HG03439 (cell line): ENCODE measurements at regions not wholly inside any gene's neighbourhood (a gene's known extent, or its start where the extent isn't known, plus 50 kb on each side); places are given as distances from the start of the nearest gene placed in this dataset.

Experiments used
- ATAC-seq: cut with Tn5 transposase; IDR thresholded peaks from one replicate; pipeline ENCODE4 v1.9.1; 2021; ENCODE audit warnings: mild to moderate bottlenecking, moderate library complexity; ENCODE audit not compliant: unreplicated experiment

GRCh38 chr5:32984851-32985610 is 273.9 kb downstream of the NPR3 start:
- ATAC-seq, result no peak

GRCh38 chr5:32989815-32990214 is 278.7 kb downstream of the NPR3 start:
- no peak for ATAC-seq

- ATAC-seq, result no peak
These were observed 279.7 kb downstream of the NPR3 start for GRCh38 chr5:32990593-32991420.

DNA sequence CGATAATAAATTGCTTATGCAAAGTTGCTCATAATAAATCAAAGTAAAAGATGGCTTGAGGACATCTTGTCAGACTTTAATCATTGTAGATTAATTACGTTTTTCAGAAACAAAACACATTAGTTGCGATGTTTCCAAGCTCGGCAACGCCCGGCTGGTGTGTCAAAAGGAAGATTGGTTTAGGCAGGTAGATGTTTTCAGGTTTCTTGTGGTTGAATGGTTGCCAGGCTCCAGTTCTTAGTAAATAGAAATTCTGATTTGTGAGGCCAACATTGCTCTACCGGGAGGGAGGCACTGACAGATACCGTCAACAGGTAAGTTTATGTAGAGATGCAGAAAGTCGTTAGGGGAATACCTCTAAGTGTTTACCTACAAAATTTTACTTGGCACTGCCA is 280.3 kb downstream of the NPR3 start:
- ATAC-seq, result no peak

DNA sequence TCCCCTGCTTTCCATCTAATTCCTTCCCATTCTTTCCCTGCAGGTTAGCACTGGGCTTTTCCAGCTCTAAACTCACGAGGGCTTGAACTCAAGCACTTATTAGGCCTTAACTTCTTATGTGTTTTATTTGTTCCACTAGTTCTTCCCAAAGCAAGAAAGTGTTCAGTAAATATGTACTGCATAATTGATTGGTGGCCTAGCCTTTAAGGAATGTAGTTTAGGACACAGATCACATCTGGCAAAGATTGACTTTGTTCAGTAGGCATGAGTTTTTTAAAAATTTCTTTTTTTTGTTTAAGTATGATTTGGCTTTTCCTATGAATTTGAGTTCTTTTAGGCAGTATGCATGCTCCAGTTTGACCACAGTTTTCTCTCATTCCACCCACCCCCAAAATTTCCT is 285.2 kb downstream of the NPR3 start:
- no peak for ATAC-seq

GRCh38 chr5:33008751-33009418 is 297.8 kb downstream of the NPR3 start:
- ATAC-seq, result no peak

DNA sequence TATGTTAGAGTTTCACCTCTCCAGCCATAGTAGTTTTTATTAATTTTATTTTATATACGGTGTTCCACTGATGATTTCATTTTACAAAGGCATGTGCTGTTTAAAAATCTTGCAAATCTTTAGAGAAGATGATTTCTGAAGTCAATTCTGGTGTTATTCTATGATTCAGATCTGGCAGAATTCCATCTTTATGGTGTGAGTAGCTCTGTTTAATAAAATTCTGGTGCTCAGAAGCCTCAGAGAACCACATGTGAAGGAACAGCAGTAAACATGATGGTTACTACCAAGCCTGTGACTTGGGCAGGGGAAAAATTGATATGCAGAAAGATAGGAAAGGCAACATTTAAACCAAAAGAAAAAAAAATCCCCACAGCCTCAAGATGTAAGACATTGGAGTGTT is 299.7 kb downstream of the NPR3 start:
- ATAC-seq, result no peak

- no peak for ATAC-seq
These were observed 300.7 kb downstream of the NPR3 start for GRCh38 chr5:33011801-33012200.

DNA sequence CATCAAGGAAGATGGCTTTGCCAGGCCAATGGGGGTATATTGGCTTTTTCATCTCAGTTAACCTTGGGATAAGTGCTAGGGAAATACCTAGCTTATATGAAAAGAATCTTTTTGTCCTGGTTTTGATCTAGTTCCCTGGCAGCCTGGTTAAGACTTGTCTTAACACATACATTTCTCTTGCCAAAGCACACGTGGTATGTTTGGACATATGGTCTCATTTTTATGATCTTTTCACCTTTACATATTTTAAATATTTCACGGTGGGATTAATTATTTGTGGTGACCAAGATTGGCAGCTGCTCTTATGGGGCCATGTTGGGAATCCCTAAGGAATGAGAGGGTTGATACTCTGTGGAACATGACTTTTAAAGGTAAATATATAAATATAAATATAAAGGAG is 312.5 kb downstream of the NPR3 start:
- ATAC-seq, result no peak

DNA sequence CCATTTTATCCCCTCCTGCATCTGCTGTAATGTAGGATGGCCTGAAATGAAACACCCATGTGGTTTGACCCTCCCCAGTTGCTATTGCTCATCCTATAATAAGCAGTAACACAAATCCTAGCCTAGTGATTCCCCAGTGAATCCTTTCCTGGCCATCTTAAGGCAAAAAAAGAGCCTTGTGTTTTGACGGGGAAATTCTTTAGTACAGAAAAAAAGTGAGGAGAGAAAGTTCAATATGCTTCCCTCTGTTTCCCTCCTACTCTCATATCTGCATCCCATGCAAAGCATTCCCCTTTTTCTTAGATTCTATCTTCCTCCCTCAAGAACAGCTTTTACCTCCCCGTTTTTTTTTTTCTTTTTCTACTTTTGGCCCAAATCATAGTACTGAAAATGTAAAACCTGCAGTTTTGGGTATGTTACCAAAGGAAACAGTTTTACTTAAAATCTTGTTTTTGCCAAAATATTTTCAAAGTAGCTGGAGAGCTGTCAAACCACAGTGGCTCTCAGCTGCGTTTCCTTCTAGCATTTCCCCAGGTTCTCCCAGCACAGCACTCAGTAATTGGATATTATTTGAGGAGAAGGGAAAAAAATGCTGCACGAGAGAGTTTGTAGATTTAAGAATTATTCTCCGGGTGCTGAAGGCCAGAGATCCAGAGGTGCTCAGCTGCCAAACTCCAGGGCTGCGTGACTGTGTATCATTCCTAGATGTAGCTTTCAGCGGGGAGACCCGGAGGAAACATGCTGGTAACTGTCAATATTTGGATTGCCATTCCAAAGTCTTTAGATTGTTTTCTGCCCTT is 321.4 kb downstream of the NPR3 start:
- ATAC-seq, result no peak

DNA sequence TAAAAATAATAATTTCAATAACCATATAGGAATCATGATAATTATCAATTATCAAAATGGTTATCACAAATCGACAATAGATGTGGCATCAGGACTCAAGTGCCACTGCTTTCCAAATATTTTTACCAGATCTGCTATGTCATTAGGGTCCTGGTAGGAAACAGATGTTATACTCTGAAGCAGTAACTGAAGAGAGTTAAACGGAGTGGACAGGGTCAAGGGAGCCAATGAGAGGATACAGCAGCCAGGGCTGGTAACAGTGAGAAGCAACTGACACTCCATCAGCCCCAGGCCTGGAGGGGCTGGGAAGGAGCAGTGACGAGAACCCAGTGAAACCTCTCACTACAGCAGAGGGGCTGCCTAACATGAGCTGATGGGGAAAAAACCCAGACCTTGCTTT is 322.4 kb downstream of the NPR3 start:
- ATAC-seq, result no peak

DNA sequence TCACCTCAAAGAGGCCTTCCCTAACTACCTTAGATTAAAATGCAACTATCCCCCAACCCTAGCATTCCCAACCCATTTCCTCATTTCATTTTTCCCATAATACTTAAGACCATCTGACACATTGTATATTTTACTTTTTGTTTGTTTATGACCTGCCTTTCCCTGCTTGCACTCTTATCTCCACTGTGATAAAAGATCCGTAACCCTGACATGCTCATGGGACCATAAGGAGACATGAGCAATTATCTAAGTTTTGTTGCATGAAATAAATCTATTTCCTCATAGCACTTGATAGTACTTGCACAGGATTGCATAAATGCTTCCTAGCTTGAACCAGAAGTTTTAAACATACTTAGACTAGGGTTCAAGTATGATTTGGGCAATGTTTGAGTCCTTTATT is 323.7 kb downstream of the NPR3 start:
- no peak for ATAC-seq

- ATAC-seq, result no peak
These were observed 324.9 kb downstream of the NPR3 start for GRCh38 chr5:33035851-33036527.

- no peak for ATAC-seq
These were observed 326.0 kb downstream of the NPR3 start for GRCh38 chr5:33037076-33037475.

GRCh38 chr5:33041586-33041985 is 330.5 kb downstream of the NPR3 start:
- ATAC-seq, result no peak

GRCh38 chr5:33043343-33043997 is 332.3 kb downstream of the NPR3 start:
- ATAC-seq, result no peak

DNA sequence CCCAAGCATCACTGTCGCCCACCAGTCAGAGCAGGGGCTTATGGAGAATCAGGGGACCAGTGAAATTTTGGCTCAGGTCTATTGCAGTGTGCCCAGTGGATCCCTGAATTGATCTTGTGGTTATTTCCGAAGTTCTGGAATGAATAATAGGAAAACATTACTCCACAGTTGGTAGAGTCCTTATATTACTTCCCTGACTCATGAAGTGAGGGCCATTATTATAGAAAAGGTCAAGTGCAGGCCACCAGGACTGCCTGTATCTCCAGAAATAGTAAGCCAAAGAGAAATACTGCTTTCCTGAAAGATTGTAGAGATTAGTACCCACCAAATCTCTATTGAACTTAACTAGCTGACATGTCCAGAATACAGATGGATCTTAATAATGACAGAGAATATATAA is 335.0 kb downstream of the NPR3 start:
- ATAC-seq, result no peak

DNA sequence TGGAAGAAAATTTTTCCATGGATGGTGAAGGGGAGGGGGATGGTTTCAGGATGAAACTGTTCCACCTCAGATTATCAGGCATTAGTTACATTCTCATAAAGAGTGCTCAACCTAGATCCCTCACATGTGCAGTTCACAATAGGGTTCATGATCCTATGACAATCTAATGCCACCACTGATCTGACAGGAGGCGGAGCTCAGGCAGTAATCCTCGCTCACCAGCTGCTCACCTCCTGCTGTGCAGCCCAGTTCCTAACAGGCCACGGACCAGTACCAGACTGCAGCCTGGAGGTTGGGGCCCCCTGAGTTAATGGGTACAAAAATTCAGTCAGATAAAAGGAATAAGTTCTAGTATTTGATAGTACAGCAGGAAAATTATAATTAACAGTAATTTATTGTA is 337.2 kb downstream of the NPR3 start:
- ATAC-seq, result no peak

DNA sequence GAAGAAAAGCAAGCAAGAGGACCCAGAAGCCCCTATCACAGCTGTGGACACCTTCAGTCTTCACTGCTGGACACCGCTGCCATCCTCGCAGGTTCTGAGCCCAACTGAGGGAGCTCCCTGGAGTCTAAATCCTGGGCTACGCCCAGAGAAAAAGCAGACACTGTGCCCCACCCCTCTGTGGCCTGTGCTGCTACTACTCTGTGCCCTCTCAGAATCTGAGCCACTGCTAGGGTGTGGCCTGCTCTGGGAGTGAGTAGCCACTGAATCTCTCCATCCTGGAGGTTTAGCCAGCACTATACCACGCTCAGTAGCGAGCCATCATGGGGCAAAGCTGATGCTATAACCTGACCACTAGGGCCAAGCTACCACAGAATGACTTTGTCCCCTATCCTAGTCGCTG is 338.2 kb downstream of the NPR3 start:
- ATAC-seq, result no peak

GRCh38 chr5:33049842-33050241 is 338.7 kb downstream of the NPR3 start:
- ATAC-seq, result no peak
